Transverse colon (tissue), 3 donors: ENCODE measurements at regions not wholly inside any gene's neighbourhood (a gene's known extent, or its start where the extent isn't known, plus 50 kb on each side); places are given as distances from the start of the nearest gene placed in this dataset.

Source experiments
- CTCF ChIP-seq, 5 experiments: fragments of 200-600 bp in 3 of 5; fragments of 450-650 bp in 2 of 5; sonication (generic) in 3 of 5; IDR thresholded peaks; 1 replicate in 2 of 5; 2 replicates in 3 of 5; pipeline ENCODE4 v1.5.1; 2016 to 2017; ENCODE audit warnings: antibody characterized with exemption in 5 of 5, inconsistent platforms in 3 of 5, mild to moderate bottlenecking in 2 of 5, moderate library complexity in 1 of 5
- EP300 ChIP-seq: sonication (generic); formaldehyde crosslinking; IDR thresholded peaks from one replicate; pipeline ENCODE4 v1.6.1; 2017; ENCODE audit warnings: antibody characterized with exemption, low read depth
- POLR2A ChIP-seq: fragments of 450-650 bp; IDR thresholded peaks from one replicate; pipeline ENCODE4 v1.6.1; 2016; ENCODE audit warnings: antibody characterized with exemption, mild to moderate bottlenecking, moderate library complexity

- TF ChIP-seq CTCF (IDR thresholded peaks at IDR 0.05): no peak
- TF ChIP-seq POLR2A: no peak
- TF ChIP-seq EP300: no peak
These were observed 175.7 kb upstream of the ZKSCAN2 start for GRCh38 chr16:25433388-25433787.
